ENCODE measurements at regions not wholly inside any gene's neighbourhood (a gene's known extent, or its start where the extent isn't known, plus 50 kb on each side); places are given as distances from the start of the nearest gene placed in this dataset.

DNA sequence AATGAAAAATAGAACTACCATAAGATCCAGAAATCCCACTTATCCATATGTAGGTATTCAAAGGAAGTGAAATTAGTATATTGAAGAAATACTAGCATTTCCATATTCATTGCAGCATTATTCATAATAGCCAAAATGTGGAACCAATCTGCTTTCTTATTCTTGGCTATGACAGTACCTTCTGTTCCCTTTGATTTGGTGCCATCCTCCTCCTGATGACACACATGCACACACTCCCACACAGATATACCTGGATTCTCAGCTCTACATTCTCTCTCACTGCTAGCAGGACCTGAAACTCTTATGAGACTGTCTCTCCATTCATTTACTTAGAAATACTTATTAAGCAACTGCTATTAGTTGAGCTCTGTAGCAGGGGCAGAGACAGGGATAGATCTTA lies 582.6 kb upstream of the TENM4 start (continued):
- TF ChIP-seq BACH1 (IDR thresholded peaks at IDR 0.05; ENCODE audit: borderline replicate concordance), result no peak
- TF ChIP-seq, protein P1, sequence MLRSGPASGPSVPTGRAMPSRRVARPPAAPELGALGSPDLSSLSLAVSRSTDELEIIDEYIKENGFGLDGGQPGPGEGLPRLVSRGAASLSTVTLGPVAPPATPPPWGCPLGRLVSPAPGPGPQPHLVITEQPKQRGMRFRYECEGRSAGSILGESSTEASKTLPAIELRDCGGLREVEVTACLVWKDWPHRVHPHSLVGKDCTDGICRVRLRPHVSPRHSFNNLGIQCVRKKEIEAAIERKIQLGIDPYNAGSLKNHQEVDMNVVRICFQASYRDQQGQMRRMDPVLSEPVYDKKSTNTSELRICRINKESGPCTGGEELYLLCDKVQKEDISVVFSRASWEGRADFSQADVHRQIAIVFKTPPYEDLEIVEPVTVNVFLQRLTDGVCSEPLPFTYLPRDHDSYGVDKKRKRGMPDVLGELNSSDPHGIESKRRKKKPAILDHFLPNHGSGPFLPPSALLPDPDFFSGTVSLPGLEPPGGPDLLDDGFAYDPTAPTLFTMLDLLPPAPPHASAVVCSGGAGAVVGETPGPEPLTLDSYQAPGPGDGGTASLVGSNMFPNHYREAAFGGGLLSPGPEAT (IDR thresholded peaks at IDR 0.05; ENCODE audit: low read depth), result no peak

DNA sequence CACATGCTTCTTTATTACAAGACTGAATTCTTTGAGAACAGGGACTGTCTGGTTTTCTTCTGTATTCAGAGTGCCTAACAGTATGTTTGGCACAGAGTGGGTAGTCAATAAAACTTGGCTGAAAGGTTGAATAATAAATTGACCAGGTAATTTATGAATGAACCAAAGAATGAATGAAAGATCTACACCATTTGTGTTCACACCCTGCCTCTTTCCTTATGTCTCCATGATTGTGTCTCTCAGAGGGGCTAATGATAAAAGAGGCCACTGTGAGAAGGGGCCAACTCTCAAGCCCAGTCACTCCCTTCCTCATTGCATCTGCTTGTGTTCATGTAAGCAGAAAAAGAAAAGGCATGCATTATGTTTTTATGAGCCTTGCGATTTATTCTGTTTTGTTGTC lies 569.7 kb upstream of the TENM4 start:
- ChIA-PET POLR2A (no interaction called here), RAD21 (ENCODE audit: unreplicated experiment) (no interaction called here), CTCF (no interaction called here), SMC1A (ENCODE audit: uncharacterized antibody, unreplicated experiment) (no interaction called here)
- Histone ChIP-seq H3K36me3 (ENCODE audit: control insufficient read depth in 2 of 2, insufficient read depth in 2 of 2, low read length in 1 of 2) (no peaks in the 10 kb centered on the region), H4K20me1 (ENCODE audit: control insufficient read depth, insufficient read depth) (no peaks in the 10 kb centered on the region), H3K4me2 (ENCODE audit: control insufficient read depth, insufficient read depth) (no peak overlapping the region), H3K79me2 (ENCODE audit: control insufficient read depth, insufficient read depth, low read length) (no peaks in the 10 kb centered on the region), H3K4me1 (ENCODE audit: control insufficient read depth, insufficient read depth, low read length) (no peaks in the 10 kb centered on the region), H3K9me3 (replicated peaks; ENCODE audit: control insufficient read depth, insufficient read depth, low read length) (no peaks in the 10 kb centered on the region), H3K27me3 (replicated peaks in 1 of 2; ENCODE audit: control insufficient read depth in 2 of 2, insufficient read depth in 2 of 2, low read length in 1 of 2) (no peaks in the 10 kb centered on the region), H3K27ac (ENCODE audit: control insufficient read depth, insufficient read depth) (no peak overlapping the region), H2AFZ (ENCODE audit: control insufficient read depth, low read depth, low read length) (no peak overlapping the region), H3K4me3 (no peak overlapping the region), H3K9ac (ENCODE audit: control insufficient read depth, insufficient read depth, low read length) (no peak overlapping the region)
- ATAC-seq, result no peak
- DNase-seq (ENCODE audit: low read depth, low spot score), result no peak
- intact Hi-C loops (cut with micrococcal nuclease; ENCODE audit: unreplicated experiment), result no loop called here
- no peak for FAIRE-seq
- in situ Hi-C loops (cut with MboI), result no loop called here
- no TSS peak for BruUV-seq (replicated peaks)
- TF ChIP-seq HDGF (IDR thresholded peaks at IDR 0.05) (no peak), POLR2AphosphoS2 (IDR thresholded peaks at IDR 0.05; ENCODE audit: low read depth, low read length) (no peak)
- TF ChIP-seq, protein P2, sequence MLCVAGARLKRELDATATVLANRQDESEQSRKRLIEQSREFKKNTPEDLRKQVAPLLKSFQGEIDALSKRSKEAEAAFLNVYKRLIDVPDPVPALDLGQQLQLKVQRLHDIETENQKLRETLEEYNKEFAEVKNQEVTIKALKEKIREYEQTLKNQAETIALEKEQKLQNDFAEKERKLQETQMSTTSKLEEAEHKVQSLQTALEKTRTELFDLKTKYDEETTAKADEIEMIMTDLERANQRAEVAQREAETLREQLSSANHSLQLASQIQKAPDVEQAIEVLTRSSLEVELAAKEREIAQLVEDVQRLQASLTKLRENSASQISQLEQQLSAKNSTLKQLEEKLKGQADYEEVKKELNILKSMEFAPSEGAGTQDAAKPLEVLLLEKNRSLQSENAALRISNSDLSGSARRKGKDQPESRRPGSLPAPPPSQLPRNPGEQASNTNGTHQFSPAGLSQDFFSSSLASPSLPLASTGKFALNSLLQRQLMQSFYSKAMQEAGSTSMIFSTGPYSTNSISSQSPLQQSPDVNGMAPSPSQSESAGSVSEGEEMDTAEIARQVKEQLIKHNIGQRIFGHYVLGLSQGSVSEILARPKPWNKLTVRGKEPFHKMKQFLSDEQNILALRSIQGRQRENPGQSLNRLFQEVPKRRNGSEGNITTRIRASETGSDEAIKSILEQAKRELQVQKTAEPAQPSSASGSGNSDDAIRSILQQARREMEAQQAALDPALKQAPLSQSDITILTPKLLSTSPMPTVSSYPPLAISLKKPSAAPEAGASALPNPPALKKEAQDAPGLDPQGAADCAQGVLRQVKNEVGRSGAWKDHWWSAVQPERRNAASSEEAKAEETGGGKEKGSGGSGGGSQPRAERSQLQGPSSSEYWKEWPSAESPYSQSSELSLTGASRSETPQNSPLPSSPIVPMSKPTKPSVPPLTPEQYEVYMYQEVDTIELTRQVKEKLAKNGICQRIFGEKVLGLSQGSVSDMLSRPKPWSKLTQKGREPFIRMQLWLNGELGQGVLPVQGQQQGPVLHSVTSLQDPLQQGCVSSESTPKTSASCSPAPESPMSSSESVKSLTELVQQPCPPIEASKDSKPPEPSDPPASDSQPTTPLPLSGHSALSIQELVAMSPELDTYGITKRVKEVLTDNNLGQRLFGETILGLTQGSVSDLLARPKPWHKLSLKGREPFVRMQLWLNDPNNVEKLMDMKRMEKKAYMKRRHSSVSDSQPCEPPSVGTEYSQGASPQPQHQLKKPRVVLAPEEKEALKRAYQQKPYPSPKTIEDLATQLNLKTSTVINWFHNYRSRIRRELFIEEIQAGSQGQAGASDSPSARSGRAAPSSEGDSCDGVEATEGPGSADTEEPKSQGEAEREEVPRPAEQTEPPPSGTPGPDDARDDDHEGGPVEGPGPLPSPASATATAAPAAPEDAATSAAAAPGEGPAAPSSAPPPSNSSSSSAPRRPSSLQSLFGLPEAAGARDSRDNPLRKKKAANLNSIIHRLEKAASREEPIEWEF (IDR thresholded peaks at IDR 0.05; ENCODE audit: insufficient replicate concordance, low read depth, low read length), result no peak
- 59% methylated on average over 1 of the region's 1 CpG for WGBS (ENCODE audit: insufficient coverage, insufficient replicate concordance, low lambda C conversion rate, missing lambda C conversion rate)
